ENCODE measurements at regions not wholly inside any gene's neighbourhood (a gene's known extent, or its start where the extent isn't known, plus 50 kb on each side); places are given as distances from the start of the nearest gene placed in this dataset.
A peak's percentile ranks its signal among the peaks of the same experiment; 100 is the strongest.

DNA sequence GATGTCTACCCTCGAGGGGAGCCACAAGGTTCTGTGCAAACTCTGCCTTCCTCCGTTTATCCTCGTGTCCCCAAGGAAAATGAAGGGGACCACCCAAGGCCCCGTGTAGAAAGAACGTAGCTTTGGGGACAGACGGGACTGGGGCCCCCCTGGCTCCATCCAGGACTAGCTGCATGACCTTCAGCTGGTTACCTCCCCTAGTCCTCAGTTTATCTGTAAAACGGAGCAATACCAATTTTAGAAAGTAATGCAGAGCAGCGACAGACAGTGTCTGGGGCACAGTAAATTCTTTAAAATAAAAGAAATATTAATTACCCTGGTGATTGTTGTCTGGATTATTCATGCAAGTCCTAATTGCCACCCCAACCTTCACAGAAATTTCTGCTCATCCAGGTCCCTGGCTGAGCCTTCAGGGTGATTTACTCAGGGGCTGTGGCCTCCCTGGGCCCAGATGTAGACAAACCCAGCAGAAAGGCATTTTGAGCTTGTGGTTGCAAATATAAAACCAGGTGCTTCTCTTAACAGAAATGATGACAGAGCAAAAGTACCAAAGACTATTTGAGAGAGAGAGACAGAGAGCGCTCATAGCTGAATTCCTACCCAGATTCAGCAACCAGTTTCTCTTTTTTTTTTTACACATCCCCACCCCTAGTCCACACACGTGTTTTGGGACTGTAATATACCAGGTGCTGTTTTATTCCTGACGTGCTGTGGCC is 155.1 kb upstream of the SMIM23 start:
- no peak for DNase-seq

DNA sequence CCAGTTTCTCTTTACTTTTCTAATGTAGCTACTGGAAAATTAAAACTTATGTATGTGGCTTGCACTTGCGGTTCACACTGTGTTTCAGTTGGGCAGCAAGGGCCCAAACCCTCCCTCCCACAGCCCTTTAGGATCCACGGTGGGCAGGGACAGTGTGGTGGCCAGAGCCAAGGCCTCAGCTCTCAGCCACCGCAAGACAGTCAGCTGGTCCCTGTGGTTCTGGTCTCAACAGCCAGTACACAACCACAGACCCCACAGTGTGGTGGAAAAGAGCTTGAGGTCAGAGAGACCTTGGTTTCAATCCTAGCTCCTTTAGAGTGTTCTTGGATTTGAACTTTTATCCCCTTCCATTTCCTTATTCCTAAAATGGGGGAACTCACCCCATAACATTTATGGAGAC is 153.0 kb upstream of the SMIM23 start:
- no peak for DNase-seq

DNA sequence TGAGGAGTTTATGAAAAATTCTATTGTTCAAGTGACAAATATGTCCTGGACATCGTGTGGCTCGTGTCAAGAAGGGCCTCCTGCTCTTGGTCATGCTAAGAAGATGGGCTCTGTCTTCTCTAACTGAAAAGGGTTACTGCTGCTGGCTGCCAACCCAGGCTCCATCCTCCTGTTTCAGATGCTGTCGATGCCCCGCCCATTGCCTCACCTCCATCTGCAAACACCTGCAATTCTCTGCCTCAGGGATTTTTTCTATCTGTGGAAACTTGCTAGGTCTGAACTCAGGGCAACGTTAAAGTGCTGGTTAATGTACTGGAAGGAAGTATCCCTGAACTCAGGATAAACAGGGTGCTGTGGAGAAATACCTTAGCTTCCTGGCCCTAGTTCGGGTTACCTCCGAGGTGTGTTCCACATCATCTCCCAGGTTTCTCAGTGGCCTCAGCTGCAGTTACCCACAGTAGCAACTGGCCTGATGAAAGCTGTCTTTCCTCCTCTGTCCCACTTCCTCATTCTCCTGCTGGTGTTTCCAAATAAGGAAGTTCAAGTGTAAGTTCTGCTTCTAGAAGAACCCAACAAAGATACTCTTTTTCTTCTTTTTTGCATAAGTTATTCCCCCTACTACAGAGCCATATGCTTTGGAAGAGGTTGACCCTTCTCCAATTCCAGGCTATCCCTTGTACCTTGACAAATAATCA is 151.7 kb upstream of the SMIM23 start:
- no peak for DNase-seq

DNA sequence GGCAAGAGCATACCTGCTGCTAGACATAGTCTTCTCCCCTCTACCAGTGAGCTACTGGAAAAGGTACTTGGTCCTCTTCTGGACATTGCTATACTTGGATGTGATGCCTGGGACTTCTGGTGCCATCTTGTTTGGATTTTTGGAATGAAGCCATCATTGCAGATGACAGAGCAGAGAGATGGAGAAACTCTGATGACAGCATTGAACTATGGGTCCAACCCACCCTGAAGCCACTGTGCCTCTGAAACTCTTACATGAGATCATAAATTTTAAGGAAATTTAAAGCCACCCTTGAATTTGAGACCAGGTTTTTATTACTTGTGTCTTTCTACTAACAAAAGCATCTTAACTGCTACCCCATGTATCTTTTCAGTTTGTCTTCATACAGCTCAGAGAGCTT is 151.1 kb upstream of the SMIM23 start:
- no peak for DNase-seq

DNA sequence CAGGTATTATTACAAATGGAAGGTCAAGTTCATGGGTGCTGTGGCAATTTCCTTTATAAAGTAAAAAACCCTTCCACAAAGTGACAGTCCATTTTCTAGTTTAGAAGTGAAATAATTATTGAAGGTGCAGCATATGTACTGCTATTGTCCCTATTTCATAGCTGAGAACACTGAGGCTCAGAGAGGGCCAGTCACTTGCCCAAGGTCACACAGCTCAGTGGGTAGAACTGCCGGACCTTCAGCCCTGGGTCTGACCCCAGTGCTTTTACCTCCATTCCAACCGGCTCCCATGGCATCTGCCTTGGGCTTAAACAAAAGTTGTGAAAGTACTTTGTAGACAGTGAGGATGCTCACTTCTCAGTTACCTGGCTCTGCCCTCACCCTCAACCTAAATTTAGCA is 150.6 kb upstream of the SMIM23 start:
- no peak for DNase-seq

DNA sequence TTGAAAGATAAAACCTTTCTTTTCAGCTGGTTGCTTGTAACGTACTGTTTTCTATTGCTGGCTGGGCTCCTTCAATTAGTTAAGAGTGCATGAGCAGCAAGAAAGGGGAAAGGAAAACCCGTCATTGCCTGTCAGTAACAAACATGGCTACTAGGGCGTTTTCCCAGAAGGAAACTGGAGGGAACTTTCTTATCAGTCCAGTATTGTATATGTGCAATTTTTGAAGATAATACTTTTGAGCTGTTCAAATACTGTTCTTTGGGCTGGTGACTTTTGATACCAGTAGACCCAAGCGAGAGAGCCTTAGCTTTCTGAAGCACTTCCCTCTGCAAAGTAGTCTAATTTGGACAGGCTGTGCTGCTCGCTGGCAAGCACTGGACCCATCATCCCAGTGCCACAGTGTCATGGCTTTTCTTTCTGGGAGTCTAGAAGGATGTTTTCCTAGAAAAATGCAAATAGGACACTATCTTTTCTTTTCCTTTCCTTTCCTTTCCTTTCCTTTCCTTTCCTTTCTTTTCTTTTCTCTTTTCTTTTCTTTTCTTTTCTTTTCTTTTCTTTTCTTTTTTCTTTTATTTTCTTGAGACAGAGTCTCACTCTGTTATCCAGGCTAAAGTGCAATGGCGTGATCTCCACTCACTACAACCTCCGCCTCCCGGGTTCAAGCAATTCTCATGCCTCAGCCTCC is 149.9 kb upstream of the SMIM23 start:
- no peak for DNase-seq

DNA sequence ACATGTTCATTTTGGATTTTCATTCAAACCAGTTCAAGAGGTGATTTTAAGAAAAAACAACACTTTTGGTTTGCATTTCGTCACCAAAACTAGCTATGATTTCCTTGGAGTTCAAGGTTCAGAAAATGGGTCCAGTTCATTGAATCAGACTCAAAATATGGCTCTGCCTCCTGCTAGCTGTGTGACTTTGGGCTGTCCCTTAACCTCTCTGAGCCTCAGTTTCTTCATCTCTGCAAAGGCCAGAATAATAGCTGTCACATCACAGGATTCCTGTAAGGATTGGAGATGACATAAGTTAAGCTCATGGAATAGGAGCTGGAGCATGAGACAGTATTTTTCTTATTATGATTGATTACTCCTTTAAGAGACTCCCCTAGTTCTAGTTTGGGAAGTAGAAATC is 147.8 kb upstream of the SMIM23 start:
- no peak for DNase-seq

DNA sequence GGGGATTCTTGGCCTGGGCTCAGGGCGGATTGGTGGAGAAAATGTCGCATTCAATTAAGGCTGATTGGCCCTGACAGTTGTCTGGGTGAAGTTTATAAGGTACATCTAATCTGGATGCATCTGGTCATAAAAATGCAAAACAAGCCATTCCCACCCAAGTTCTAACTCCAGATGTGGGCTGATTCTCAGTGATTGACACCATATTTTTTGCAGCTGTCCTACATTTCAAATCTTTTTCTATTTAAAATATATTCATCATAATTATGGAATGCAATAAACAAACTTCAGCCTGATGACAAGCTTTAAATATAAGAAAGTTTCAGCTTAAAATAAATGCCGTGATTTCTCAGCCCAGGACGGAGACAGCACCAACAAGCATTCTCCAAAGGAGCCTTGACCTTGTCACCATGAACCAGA is 146.4 kb upstream of the SMIM23 start:
- DNase-seq = no peak

DNA sequence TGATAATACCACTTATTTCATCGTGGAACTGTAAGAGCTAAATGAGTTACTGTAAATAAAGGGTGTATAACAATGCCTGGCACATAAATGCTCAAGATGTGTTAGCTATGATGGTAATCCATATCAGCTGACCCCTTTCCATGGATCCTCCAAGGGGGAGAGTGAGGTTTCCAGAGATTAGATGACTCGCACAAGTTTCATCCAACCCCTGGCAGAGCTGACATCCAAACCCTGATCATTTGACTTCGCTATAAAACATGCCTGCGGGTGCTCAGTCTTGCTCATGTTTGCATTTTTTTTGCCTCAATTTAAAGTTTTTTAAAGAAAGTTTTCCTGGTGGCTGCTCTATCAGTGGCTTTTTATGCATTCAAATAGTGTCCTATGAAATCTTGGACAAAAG is 145.7 kb upstream of the SMIM23 start:
- peak in 2 of 3 experiments; percentile 15 to 46 for DNase-seq

DNA sequence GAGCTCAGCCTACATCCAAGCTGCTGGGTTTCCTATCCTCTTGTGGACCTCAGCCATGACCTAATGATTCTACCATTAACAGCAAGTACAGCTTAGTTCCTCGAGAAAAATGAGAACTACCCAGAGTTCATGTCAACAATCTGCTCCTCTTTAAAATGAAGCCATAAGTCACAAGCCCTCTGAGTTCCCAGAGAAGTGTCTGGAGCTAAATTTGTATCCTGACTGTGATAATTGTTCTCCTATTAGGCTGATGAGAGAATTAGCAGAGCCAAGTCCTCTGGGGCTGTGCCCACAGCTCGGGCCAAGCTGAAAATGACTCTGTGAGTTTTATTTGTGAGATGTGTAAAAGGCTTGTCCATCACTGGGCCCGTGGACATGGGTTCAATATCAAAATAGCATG is 145.1 kb upstream of the SMIM23 start:
- DNase-seq = peak in 2 of 3 experiments; percentile 7 to 68

DNA sequence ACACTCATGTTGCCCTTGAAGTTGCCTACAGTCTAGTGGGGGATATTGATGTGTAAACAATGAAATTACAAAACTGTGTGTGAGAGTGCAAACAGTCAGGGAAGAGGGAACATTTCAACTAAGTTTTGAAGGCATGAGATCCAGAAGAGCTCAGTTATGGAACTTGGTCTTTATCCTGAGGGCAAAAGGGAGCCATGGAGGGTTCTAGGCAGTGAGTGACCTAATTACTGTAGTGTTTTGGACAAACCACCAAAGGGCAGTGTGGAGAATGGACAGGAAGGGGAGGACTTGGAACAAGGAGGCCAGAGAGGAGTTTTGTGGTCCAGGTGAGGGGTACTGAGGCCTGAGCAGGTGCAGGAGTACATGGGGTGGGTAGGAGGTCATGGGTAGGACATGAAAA is 143.7 kb upstream of the SMIM23 start:
- DNase-seq = no peak

DNA sequence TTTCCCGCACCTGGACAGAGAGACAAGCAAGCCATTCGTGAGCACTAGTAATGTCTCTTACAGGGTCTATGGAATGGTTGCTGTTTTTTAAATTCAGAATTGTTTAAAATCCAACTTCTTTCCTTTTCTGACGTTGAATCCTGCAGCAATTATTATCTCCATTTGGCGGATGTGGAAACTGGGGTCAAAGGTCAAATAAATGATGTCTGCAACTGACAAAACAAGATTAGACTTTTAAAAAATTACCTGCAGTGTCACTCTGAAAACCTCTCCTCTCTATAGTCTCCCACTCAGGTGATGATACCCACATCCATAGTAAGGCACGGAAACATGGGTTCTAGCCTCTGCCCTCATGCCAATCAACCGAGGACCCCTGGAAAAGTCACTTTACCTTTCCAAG is 142.7 kb upstream of the SMIM23 start:
- no peak for DNase-seq

DNA sequence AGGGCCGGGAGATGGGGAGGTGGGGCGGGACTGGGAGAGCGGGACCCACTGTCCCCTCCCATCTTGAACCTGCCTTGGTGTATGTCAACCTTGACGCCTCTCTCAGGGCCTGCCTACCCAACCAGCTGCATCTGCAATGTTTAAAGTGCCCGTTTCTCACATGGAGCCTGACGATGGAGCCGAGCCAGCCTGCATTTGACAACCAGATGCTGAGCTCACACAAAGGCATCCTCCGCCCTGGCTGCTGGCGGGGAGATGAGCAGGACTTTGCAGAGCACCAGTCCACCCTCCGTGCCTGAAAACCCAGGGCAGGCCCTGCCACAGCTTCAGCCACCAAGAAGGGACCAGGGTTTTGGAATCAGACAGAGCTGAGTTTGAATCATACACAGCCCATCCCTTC is 141.1 kb upstream of the SMIM23 start:
- DNase-seq = no peak

DNA sequence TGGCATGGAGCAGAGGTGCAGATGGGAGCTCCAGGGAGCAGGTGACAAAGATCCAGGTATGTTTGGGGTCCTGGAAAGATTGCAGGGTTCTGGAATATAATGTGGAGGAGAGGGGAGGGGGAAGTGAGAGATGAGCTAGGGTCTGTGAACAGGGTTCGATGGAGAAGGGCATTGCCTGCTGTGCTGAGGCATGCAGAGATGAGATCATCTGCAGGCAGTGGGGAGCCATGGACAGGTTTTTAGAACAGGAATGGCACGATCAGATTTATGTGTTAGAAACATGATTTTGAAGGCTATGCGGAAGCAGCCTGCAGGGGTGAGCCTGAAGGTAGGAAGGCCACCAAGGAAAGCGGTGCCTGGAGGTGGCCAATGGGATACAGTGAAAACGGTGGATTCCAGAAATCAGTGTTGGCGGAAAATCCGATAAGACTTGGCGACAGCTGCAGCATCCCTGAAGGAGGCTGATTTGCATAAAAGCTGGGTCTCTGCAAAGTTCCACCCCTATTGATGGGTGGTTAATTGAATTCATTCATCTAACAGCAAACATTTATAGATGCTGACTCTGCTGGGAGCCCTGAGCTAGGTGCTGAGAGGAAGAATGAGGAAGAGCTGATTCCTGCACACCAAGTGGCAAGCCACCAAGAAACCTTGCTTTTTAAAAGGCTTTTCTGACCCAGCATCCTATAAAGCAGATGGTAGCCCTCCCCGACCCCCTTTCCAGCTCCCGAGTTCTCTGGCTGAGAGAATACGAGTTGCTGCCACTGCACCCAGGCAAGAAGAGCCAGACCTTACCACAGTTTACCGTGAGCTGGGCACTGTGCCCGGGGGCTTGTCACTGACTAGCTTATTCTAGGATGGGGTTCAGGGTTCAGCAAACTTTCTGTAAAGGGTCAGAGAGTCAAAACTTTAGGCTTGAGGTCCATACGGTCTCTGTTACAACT is 139.2 kb upstream of the SMIM23 start:
- no peak for DNase-seq

DNA sequence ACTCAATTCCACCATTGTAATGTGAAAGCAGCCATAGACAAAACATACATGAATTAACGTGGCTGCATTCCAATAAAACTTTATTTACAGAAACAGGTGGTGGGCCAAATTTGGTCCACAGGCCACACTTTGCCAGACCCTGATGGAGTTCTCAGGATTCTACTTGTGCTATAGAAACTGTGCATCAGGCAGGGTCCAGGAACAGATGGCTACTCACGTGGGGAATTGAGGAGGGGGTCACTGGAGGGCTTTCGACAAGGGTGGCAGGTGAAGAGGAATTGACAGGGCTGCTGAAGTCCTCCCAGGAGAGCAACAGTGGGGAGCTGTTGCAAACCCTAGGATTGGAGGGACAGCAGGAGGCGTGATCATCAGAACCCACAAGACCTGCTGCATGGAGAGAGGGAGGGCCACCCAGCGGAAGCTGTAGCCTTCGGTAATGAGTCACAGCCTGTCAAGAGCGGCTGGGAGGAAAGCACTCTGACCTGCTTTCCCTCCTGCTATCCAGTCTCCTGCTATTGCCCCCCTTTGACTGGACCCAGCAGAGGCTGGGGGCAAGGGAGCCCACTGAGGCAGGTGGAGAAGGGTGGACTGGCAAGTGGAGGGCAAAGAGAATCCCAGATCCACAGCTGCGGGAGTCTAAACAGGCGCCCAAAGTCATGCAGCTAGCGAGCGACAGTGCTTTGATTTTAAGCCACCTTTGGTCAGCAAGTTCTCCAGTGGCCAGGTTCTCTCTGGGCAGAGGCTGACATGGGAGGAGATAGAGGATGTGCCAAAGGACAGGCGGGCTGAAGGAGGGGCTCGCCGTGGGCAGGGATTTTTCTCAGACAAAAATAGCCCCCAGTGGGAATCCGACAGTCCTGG is 138.3 kb upstream of the SMIM23 start:
- no peak for DNase-seq

DNA sequence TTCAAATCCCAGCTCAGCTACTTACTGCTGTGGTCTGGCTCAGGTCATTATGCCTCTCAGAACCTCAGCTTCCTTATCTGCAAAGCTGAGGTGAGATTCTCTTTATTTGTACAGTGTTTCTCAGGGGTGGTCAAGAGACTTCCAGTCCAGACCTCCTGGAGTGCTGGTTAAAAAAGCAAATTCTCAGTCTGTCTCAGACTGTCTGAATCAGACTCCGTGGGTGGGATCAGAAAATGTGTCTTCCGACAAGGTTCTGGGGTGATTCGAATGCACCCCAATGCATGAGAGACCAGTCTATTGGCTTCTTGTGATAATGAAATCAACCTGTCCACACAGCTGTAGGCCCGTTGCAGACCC is 137.7 kb upstream of the SMIM23 start:
- DNase-seq = no peak

DNA sequence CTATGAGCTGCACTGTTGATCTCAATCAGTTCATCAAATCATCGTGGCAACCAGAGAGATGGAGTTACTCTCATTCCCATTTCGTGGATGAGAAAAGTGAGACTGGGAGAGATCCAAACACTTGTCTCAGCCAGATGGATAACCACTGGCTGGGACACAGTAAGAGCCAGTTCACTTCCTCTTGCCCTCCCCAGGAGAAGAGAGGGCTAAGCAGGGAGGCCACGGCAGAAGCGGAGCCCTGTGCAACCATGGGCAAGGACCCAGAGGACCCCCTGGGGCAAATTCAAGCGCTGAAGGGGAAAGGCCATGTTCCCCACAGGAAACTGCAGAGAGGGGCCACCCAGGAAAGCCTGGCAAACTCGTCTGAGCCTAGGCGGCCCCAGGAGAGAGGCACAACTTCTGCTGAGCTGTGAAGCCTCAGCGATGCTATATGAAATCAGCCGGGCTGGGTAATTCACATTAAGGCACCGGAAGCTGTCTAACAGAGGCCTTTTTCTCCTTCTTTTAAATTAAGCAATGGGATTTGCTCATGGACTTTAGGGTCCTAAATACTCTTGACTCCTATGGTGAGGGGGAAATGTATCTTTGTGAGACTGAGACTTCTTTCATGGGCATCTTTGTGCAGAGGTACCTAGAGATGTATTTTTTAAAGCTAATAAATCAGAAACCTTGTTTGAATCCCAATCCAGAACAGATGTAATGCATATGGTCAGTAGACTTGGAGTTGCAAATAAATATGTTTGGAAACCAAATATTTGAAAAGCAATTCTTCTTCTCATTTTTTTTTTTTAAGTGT is 137.1 kb upstream of the SMIM23 start:
- no peak for DNase-seq

DNA sequence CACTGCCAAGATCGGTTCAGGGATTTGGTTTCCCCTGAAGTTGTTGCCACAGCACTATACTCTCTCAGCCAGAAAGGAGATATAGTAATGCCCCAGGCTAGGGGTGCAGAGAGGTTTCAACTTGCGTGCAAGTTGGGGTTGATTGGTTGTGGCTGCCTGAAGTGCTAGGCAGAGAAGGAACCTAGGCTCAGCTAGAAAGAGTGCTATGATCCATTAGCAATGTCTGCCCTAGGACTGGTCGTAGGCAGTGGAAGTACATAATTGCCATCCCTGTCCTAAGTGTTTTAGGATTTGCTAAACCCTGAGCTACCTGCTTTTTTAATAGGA is 136.6 kb upstream of the SMIM23 start:
- DNase-seq = no peak

DNA sequence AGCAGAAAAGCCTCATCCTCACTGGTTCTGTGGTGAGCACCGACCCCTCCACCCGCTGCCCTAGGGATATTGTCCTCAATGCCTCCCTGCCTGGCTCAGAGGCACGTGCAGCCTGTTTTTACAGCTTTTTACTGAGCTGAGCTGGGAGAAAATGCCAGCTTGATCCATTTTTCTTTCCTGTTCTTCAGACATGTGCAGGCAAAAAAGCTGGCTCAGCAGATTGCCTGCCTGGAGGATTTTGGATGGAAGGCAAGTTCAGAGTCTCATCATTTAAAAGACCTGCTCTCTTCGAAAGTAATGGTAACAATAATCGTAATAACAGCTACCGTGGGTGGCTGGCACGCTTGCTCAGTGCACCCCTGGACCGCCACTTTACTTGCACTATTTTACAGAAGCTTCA is 135.0 kb upstream of the SMIM23 start:
- DNase-seq = no peak

DNA sequence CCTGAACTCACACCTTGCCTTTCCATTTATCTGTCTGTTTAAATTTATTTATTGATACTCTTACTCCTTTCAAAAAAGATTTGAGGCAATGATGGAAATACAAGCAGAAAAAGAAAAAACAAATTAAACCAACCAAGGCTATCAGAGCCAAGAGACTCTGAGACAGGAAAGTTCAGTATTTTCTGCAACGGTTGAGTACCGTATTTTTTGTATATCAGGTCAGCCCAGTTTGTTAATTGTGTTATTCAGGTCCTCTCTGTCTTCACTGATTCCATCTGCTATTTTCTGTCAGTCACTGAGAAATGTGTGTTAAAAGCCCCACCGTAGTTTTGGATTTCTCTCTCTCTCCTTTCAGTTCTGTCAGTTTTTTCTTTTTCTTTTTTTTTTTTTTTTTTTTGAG is 134.5 kb upstream of the SMIM23 start:
- no peak for DNase-seq

DNA sequence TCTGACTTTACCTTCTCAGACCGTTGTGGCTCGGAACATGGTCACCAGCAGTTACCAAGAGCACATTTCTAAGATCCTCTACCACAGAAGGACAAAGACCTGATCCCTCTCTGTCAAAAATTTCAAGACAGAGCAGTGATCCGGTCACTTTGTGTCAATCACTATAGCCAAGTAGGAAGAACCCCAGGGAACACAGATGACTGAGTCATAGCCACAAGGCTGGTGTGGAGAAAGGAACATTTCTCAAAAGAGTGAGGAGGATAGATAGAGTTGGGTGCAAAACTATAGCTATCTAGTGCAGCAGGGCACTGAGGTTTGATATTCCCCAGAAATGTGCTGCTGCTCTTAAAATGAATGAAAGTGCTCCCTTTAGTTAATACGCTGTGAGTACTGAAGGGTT is 130.7 kb upstream of the SMIM23 start:
- DNase-seq = no peak

DNA sequence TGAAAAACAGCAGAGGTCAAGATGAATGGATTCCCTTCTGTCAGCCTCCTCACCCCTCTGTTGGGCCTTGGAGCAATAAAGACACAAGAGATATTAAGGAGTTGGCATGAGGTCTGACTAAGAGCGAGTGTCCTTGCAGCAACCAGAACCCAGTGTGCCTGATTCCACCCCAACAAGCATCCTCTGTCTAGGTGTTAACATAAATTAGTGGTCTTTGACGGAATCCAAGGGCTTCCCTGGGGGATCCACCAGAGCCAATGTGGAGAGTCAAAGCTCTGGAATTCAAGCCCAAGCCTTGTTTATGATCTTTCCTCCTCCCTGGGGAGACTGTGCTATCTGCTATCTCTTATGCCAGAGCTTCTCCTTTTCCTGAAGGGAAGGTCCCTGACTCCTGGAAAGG is 128.1 kb upstream of the SMIM23 start:
- DNase-seq = no peak
